ENCODE measurements at regions not wholly inside any gene's neighbourhood (a gene's known extent, or its start where the extent isn't known, plus 50 kb on each side); places are given as distances from the start of the nearest gene placed in this dataset.

DNA sequence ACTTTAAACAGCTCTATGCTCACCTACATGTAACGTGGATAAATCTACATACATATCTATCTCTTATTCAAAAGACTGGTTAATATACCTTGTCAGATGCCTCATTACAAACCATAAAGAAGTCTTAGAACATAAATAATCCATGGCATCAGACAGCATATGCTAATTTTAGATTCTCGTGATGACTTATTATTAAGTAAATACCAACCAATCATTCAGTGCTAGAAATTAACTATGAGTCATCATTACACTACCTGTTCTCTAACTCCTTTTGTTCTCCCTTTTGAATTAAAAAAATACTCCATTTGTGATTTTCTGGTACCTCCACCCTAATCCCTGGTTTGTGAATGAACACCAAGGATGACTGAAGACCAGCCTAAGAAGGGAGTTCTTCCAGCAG lies 754.3 kb upstream of the ARGLU1 start:
- H3K36me3 ChIP-seq = no peaks in the 10 kb centered on the region
- no peak overlapping the region for H3K27ac ChIP-seq
- WGBS (ENCODE audit: insufficient coverage, low coverage, low lambda C conversion rate, missing lambda C conversion rate) = 55% methylated on average over 2 of the region's 2 CpGs
- H3K4me1 ChIP-seq = no peaks in the 10 kb centered on the region
- H3K4me3 ChIP-seq = no peak overlapping the region
- DNase-seq (no peak), ATAC-seq (no peak)
- H3K9me3 ChIP-seq = no peaks in the 10 kb centered on the region
- intact Hi-C loops (cut with DNase I) = no loop called here
- no peaks in the 10 kb centered on the region for H3K27me3 ChIP-seq
- TF ChIP-seq CTCF (IDR thresholded peaks at IDR 0.05) = no peak
- TF ChIP-seq POLR2A (IDR thresholded peaks at IDR 0.05) = no peak

DNA sequence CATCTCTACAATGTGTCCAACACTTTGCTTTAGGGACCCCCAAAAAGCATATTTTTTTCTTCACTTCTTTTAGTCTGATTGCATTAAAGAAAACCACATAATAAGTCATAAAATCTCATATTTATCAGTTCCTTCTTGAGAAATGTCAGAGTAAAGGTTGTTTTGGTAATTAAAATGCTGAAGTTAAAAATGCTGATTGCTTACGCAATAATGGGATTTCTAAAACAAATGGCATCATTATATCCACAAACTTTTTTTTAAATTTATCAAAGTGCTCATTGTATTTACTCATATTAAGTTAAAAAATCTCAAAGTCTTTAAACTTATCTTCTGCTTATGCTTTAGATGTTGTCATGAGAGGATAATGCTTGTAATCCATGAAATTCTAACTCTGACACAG lies 737.2 kb upstream of the ARGLU1 start:
- H3K36me3 ChIP-seq = no peaks in the 10 kb centered on the region
- no peak overlapping the region for H3K27ac ChIP-seq
- no peaks in the 10 kb centered on the region for H3K27me3 ChIP-seq
- no peak overlapping the region for H3K4me3 ChIP-seq
- ATAC-seq (no peak), DNase-seq (no peak)
- WGBS (ENCODE audit: insufficient coverage, low coverage, low lambda C conversion rate, missing lambda C conversion rate) = 50% methylated on average over 1 of the region's 1 CpG
- TF ChIP-seq CTCF (IDR thresholded peaks at IDR 0.05) = no peak
- no peak for TF ChIP-seq POLR2A (IDR thresholded peaks at IDR 0.05)
- no peaks in the 10 kb centered on the region for H3K9me3 ChIP-seq
- intact Hi-C loops (cut with DNase I) = no loop called here
- no peaks in the 10 kb centered on the region for H3K4me1 ChIP-seq

GRCh38 chr13:107301724-107302374 lies 733.9 kb upstream of the ARGLU1 start:
- ATAC-seq = no peak
- 52% methylated on average over 4 of the region's 4 CpGs for WGBS (ENCODE audit: insufficient coverage, low coverage, low lambda C conversion rate, missing lambda C conversion rate)

DNA sequence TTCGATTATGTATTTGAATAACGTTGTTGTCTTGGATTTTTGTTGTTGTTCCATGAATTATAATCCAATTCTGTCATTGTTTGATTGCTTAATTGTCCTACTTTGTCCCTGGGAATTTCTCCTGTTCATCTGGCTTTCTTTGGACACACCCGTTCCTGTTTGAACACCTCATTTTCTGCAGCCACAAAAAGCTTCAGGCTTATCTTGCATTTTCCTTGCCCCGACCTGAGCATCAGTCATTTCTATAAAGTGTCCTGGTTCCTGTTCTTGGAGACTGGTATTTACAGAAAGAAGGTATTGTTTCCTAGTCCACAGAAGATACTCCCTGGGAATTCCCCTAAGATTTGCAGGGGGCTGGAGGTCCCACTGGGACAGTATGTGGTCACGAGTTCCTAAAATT lies 731.8 kb upstream of the ARGLU1 start:
- no peak for DNase-seq
- Histone ChIP-seq H3K4me1 (no peaks in the 10 kb centered on the region), H3K27me3 (no peaks in the 10 kb centered on the region), H3K36me3 (no peaks in the 10 kb centered on the region), H3K4me3 (no peak overlapping the region), H3K9me3 (no peaks in the 10 kb centered on the region), H3K27ac (no peak overlapping the region)
- no peak for TF ChIP-seq CTCF (IDR thresholded peaks at IDR 0.05)
- TF ChIP-seq POLR2A (IDR thresholded peaks at IDR 0.05) = no peak
- 40% methylated on average over 5 of the region's 5 CpGs for WGBS (ENCODE audit: insufficient coverage, low coverage, low lambda C conversion rate, missing lambda C conversion rate)
- intact Hi-C loops (cut with DNase I) = no loop called here
- no peak for ATAC-seq

More at GRCh38 chr13:107301724-107302374, 733.9 kb upstream of the ARGLU1 start:
- DNase-seq = no peak
- no peak for TF ChIP-seq POLR2A (IDR thresholded peaks at IDR 0.05)
- TF ChIP-seq CTCF (IDR thresholded peaks at IDR 0.05) = no peak
- H3K9me3 ChIP-seq = no peaks in the 10 kb centered on the region
- H3K36me3 ChIP-seq = no peaks in the 10 kb centered on the region
- no peaks in the 10 kb centered on the region for H3K27me3 ChIP-seq
- H3K27ac ChIP-seq = no peak overlapping the region
- H3K4me3 ChIP-seq = no peak overlapping the region
- intact Hi-C loops (cut with DNase I) = no loop called here
- H3K4me1 ChIP-seq = no peaks in the 10 kb centered on the region

DNA sequence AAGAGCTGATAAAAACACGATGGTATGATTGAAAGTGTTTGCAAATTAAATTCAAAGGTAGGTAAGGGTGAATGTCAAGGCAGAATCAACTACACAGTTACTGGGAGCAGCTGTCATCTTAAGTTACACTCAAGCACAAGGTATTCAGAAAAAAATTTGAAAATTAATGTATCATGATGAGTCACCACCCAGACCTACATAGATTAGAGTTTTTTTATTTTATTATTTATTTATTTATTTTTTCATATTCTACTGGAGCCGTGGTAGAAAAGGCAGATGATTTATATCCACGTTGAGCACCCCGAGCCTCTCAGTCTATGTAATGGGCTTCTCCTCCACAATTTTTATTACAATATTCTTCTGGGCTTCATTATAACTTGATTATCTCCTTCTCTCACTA lies 728.9 kb upstream of the ARGLU1 start:
- Histone ChIP-seq H3K9me3 (no peaks in the 10 kb centered on the region), H3K4me1 (no peaks in the 10 kb centered on the region), H3K4me3 (no peak overlapping the region), H3K27me3 (no peaks in the 10 kb centered on the region), H3K27ac (no peak overlapping the region), H3K36me3 (no peaks in the 10 kb centered on the region)
- DNase-seq (no peak), ATAC-seq (no peak)
- TF ChIP-seq POLR2A (IDR thresholded peaks at IDR 0.05) = no peak
- no peak for TF ChIP-seq CTCF (IDR thresholded peaks at IDR 0.05)
- 47% methylated on average over 4 of the region's 4 CpGs for WGBS (ENCODE audit: insufficient coverage, low coverage, low lambda C conversion rate, missing lambda C conversion rate)
- intact Hi-C loops (cut with DNase I) = no loop called here
